ENCODE measurements at regions not wholly inside any gene's neighbourhood (a gene's known extent, or its start where the extent isn't known, plus 50 kb on each side); places are given as distances from the start of the nearest gene placed in this dataset.

DNA sequence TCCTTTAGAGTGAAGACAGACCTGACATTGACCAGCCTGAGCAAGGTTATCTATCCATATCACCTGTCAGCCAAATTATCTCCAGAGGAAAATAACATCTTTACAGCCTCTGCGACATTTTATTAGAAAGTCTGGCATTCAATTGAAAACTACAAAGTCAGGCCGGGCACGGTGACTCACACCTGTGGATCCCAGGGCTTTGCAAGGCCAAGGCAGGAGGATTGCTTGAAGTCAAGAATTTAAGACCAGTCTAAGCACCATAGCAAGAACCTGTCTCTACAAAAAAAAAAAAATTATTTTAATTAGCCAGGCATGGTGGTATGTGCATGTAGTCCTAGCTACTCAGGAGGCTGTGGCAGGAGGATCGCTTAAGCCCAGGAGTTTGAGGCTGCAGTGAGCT is 141.6 kb downstream of the RCN1 start:
- no peak for TF ChIP-seq ZNF382 (CRISPR knock-in tag; IDR thresholded peaks at IDR 0.05; ENCODE audit: borderline replicate concordance)
- no peak for TF ChIP-seq KLF6 (CRISPR knock-in tag; IDR thresholded peaks at IDR 0.05)
- TF ChIP-seq BHLHE40 (IDR thresholded peaks at IDR 0.05; ENCODE audit: low read length), result no peak
- no peak for TF ChIP-seq MAFK (conservative IDR thresholded peaks at IDR 0.05 in 1 of 2, IDR thresholded peaks at IDR 0.05 in 1 of 2; ENCODE audit: low read length in 2 of 2)
- TF ChIP-seq ZNF34 (CRISPR knock-in tag; IDR thresholded peaks at IDR 0.05; ENCODE audit: borderline replicate concordance), result no peak
